K562 (cell line): ENCODE measurements at regions not wholly inside any gene's neighbourhood (a gene's known extent, or its start where the extent isn't known, plus 50 kb on each side); places are given as distances from the start of the nearest gene placed in this dataset.

Experiments used
- CHD2 ChIP-seq: IDR thresholded peaks from 2 replicates; pipeline ENCODE4 v1.6.1; 2011; ENCODE audit warnings: low read depth, low read length
- CTCF ChIP-seq, 3 experiments: IDR thresholded peaks in 2 of 3; conservative IDR thresholded peaks in 1 of 3; 2 replicates each; pipeline ENCODE4 v1.5.1; 2011 to 2012; ENCODE audit warnings: low read length in 3 of 3, mild to moderate bottlenecking in 3 of 3, control low read depth in 2 of 3, improper control_type of control experiment in 1 of 3, inconsistent platforms in 1 of 3, low read depth in 1 of 3, mixed read lengths in 1 of 3, moderate library complexity in 1 of 3; ENCODE audit not compliant: insufficient read depth in 2 of 3
- EZH2 ChIP-seq: IDR thresholded peaks from 2 replicates; pipeline ENCODE4 v1.6.1; 2012; ENCODE audit warnings: low read depth, mild to moderate bottlenecking, inconsistent platforms, low read length, borderline replicate concordance
- GATA2 ChIP-seq: sonication (generic); formaldehyde crosslinking; IDR thresholded peaks from 2 replicates; pipeline ENCODE4 v1.4.0; 2020; ENCODE audit warnings: mild to moderate bottlenecking, missing genetic modification reagents
- IRF1 ChIP-seq: sonication (generic); formaldehyde crosslinking; IDR thresholded peaks from 2 replicates; pipeline ENCODE4 v1.8.0; 2022; ENCODE audit warnings: missing genetic modification reagents, mild to moderate bottlenecking, borderline replicate concordance
- MTA1 ChIP-seq: fragments of 450-650 bp; IDR thresholded peaks from 2 replicates; pipeline ENCODE4 v1.6.1; 2017; ENCODE audit warnings: borderline replicate concordance
- NFATC3 ChIP-seq: fragments of 450-650 bp; IDR thresholded peaks from 2 replicates; pipeline ENCODE4 v1.6.1; 2017; ENCODE audit warnings: mild to moderate bottlenecking
- POLR2A ChIP-seq: fragments of 450-650 bp; conservative IDR thresholded peaks from 2 replicates; pipeline ENCODE4 v1.6.1; 2016
- PYGO2 ChIP-seq: fragments of 450-650 bp; IDR thresholded peaks from 2 replicates; pipeline ENCODE4 v1.6.1; 2016; ENCODE audit warnings: mild to moderate bottlenecking, missing genetic modification characterization, moderate library complexity, missing compliant biosample characterization
- SAFB2 ChIP-seq: fragments of 200-400 bp; formaldehyde crosslinking; IDR thresholded peaks from 2 replicates; pipeline ENCODE4 v1.6.1; 2018; ENCODE audit warnings: borderline replicate concordance, low read length, low read depth, moderate library complexity; ENCODE audit not compliant: severe bottlenecking
- SIN3A ChIP-seq, 2 experiments: fragments of 150-350 bp in 1 of 2; IDR thresholded peaks; 2 replicates each; pipeline ENCODE4 v1.6.1; 2011 to 2016; ENCODE audit warnings: borderline replicate concordance in 2 of 2, low read depth in 2 of 2, low read length in 2 of 2, mild to moderate bottlenecking in 2 of 2, moderate library complexity in 2 of 2; ENCODE audit not compliant: control insufficient read depth in 1 of 2
- SREBF2 ChIP-seq: sonication (generic); formaldehyde crosslinking; IDR thresholded peaks from 2 replicates; pipeline ENCODE4 v1.4.0; 2020; ENCODE audit warnings: mild to moderate bottlenecking, missing genetic modification reagents
- ZNF449 ChIP-seq: fragments of 250-450 bp; sonication (Bioruptor Pico); IDR thresholded peaks from 2 replicates; pipeline ENCODE4 v1.8.0; 2022; ENCODE audit warnings: moderate library complexity, mild to moderate bottlenecking, inconsistent platforms

- TF ChIP-seq SIN3A (IDR thresholded peaks at IDR 0.05; ENCODE audit: borderline replicate concordance in 2 of 2, control insufficient read depth in 1 of 2, low read depth in 2 of 2, low read length in 2 of 2) (no peak), POLR2A (no peak), IRF1 (CRISPR knock-in tag) (no peak), CHD2 (no peak), SAFB2 (no peak), ZNF449 (CRISPR knock-in tag) (no peak), CTCF (IDR thresholded peaks at IDR 0.05 in 2 of 3, conservative IDR thresholded peaks at IDR 0.05 in 1 of 3; ENCODE audit: insufficient read depth in 2 of 3, low read depth in 1 of 3, low read length in 3 of 3) (no peak), PYGO2 (tag) (no peak), EZH2 (no peak), SREBF2 (no peak), MTA1 (no peak), GATA2 (no peak), NFATC3 (no peak)
These were observed 66.1 kb downstream of the MBL2 start for GRCh38 chr10:52706332-52707070.
